Inferior parietal cortex (tissue), 1 donor: ENCODE measurements at regions not wholly inside any gene's neighbourhood (a gene's known extent, or its start where the extent isn't known, plus 50 kb on each side); places are given as distances from the start of the nearest gene placed in this dataset.
"Not testable (repeated sequence)": the region's sequence is repeated elsewhere in the genome, so short reads cannot be mapped to it uniquely, and the experiment has no call there.

Source experiments
- DNase-seq: peaks from one replicate; pipeline ENCODE4 v3.0.0-alpha.2; 2016; ENCODE audit errors: extremely low spot score

- DNase-seq = no peak
Observed at GRCh38 chr21:31531967-31532366, 127.5 kb upstream of the SOD1 start.

- no peak for DNase-seq
Observed at GRCh38 chr21:31530897-31531705, 128.4 kb upstream of the SOD1 start.

GRCh38 chr21:31530364-31530763, 129.1 kb upstream of the SOD1 start:
- DNase-seq = no peak

- DNase-seq = no peak
Observed at GRCh38 chr21:31529406-31529805, 130.1 kb upstream of the SOD1 start.

- no peak for DNase-seq
Observed at GRCh38 chr21:31526040-31526439, 133.5 kb upstream of the SOD1 start.

GRCh38 chr21:31524140-31524539, 135.4 kb upstream of the SOD1 start:
- no peak for DNase-seq

GRCh38 chr21:31521515-31521914, 138.0 kb upstream of the SOD1 start:
- no peak for DNase-seq

- no peak for DNase-seq
Observed at GRCh38 chr21:31520561-31521098, 138.9 kb upstream of the SOD1 start.

GRCh38 chr21:31518580-31518979, 140.9 kb upstream of the SOD1 start:
- no peak for DNase-seq

GRCh38 chr21:31517664-31518414, 141.7 kb upstream of the SOD1 start:
- DNase-seq = no peak

GRCh38 chr21:31515253-31515652, 144.2 kb upstream of the SOD1 start:
- DNase-seq = no peak

GRCh38 chr21:31514598-31514997, 144.9 kb upstream of the SOD1 start:
- DNase-seq = peak; percentile 77

GRCh38 chr21:31513541-31513940, 146.0 kb upstream of the SOD1 start:
- not testable (repeated sequence) for DNase-seq

- not testable (repeated sequence) for DNase-seq
Observed at GRCh38 chr21:31511999-31512398, 147.5 kb upstream of the SOD1 start.

GRCh38 chr21:31511258-31511657, 148.2 kb upstream of the SOD1 start:
- DNase-seq = no peak

- DNase-seq = no peak
Observed at GRCh38 chr21:31509194-31510017, 150.1 kb upstream of the SOD1 start.

- DNase-seq = no peak
Observed at GRCh38 chr21:31505975-31506374, 153.5 kb upstream of the SOD1 start.

GRCh38 chr21:31503939-31504338, 155.6 kb upstream of the SOD1 start:
- no peak for DNase-seq

GRCh38 chr21:31503467-31503866, 156.0 kb upstream of the SOD1 start:
- no peak for DNase-seq

- DNase-seq = no peak
Observed at GRCh38 chr21:31502537-31503143, 156.9 kb upstream of the SOD1 start.

GRCh38 chr21:31501926-31502325, 157.6 kb upstream of the SOD1 start:
- no peak for DNase-seq

GRCh38 chr21:31500982-31501381, 156.9 kb upstream of the TIAM1 start:
- DNase-seq = no peak
